GM20000 (cell line): ENCODE measurements at regions not wholly inside any gene's neighbourhood (a gene's known extent, or its start where the extent isn't known, plus 50 kb on each side); places are given as distances from the start of the nearest gene placed in this dataset.

Source experiments
- DNase-seq: peaks from one replicate; pipeline ENCODE4 v3.0.0; 2012; ENCODE audit warnings: low spot score
- CTCF ChIP-seq: IDR thresholded peaks from 2 replicates; pipeline ENCODE4 v1.5.1; 2012; ENCODE audit warnings: mild to moderate bottlenecking, control low read depth; ENCODE audit errors: extremely low read depth, missing control alignments

GRCh38 chrX:112901869-112902725 is 61.5 kb upstream of the AMOT start:
- DNase-seq, result no peak
- no peak for TF ChIP-seq CTCF

- DNase-seq, result no peak
- no peak for TF ChIP-seq CTCF
Measured at GRCh38 chrX:112896051-112896450, 55.4 kb upstream of the AMOT start.
